ENCODE measurements at regions not wholly inside any gene's neighbourhood (a gene's known extent, or its start where the extent isn't known, plus 50 kb on each side); places are given as distances from the start of the nearest gene placed in this dataset.

DNA sequence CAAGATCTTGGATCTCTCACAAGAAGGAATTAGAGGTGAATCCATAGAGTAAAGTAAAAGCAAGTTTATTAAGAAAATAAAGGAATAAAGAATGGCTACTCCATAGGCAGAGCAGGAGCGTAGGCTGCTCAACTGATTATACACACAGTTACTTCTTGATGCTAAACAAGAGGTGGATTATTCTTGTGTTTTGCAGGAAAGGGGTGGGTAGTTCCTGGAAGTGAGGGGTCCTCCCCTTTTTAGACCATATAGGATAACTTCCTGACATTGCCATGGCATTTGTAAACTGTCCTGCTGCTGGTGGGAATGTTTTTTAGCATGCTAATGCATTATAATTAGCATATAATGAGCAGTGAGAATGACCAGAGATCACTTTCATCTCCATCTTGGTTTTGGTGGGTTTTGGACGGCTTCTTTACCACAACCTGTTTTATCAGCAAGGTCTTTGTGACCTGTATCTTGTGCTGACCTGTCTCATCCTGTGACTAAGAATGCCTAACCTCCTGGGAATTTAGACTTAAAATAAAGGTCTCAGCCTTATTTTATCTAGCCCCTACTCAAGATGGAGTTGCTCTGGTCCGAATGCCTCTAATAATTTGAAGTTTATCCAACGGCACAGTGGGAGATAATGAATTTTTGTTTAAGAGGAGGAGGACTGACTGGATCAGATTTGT is 165.7 kb upstream of the DMRT1 start:
- TF ChIP-seq, protein P1, sequence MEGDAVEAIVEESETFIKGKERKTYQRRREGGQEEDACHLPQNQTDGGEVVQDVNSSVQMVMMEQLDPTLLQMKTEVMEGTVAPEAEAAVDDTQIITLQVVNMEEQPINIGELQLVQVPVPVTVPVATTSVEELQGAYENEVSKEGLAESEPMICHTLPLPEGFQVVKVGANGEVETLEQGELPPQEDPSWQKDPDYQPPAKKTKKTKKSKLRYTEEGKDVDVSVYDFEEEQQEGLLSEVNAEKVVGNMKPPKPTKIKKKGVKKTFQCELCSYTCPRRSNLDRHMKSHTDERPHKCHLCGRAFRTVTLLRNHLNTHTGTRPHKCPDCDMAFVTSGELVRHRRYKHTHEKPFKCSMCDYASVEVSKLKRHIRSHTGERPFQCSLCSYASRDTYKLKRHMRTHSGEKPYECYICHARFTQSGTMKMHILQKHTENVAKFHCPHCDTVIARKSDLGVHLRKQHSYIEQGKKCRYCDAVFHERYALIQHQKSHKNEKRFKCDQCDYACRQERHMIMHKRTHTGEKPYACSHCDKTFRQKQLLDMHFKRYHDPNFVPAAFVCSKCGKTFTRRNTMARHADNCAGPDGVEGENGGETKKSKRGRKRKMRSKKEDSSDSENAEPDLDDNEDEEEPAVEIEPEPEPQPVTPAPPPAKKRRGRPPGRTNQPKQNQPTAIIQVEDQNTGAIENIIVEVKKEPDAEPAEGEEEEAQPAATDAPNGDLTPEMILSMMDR (IDR thresholded peaks at IDR 0.05; ENCODE audit: low read depth, low read length): no peak
- no peak for TF ChIP-seq EZH2phosphoT487 (IDR thresholded peaks at IDR 0.05; ENCODE audit: low read depth)

Data from OCI-LY3 (cell line).